Stimulated activated naive B cell treated with anti-CD40 and anti-IgM and Interleukin-4, amounts not matched to agents 10 μg/mL and 1 μg/mL and 100 μg/mL, for 72 hours (primary cell): ENCODE measurements at regions not wholly inside any gene's neighbourhood (a gene's known extent, or its start where the extent isn't known, plus 50 kb on each side); places are given as distances from the start of the nearest gene placed in this dataset.

Source experiments
- ATAC-seq, 2 donors: fragments of 150-1000 bp; cut with Tn5 transposase; replicated peaks; 2 replicates each; pipeline ENCODE4 v1.10.0; 2021; ENCODE audit warnings: moderate library complexity in 1 of 2
- DNase-seq: peaks from one replicate; pipeline ENCODE4 v3.0.0; 2021
- H3K27ac Mint-ChIP-seq: one replicate; pipeline ENCODE4 v1.8.0; 2022; ENCODE audit warnings: mild to moderate bottlenecking, mixed read lengths
- H3K27me3 Mint-ChIP-seq, 2 donors: one replicate each; pipeline ENCODE4 v1.8.0; 2022; ENCODE audit warnings: mixed read lengths in 2 of 2
- H3K36me3 Mint-ChIP-seq, 2 donors: one replicate each; pipeline ENCODE4 v1.8.0; 2022; ENCODE audit warnings: mixed read lengths in 2 of 2, mild to moderate bottlenecking in 1 of 2
- H3K4me1 Mint-ChIP-seq, 2 donors: one replicate each; pipeline ENCODE4 v1.8.0; 2022; ENCODE audit warnings: mixed read lengths in 2 of 2, mild to moderate bottlenecking in 1 of 2
- H3K4me3 Mint-ChIP-seq, 2 donors: one replicate each; pipeline ENCODE4 v1.8.0; 2022; ENCODE audit warnings: mild to moderate bottlenecking in 2 of 2, mixed read lengths in 2 of 2, moderate library complexity in 1 of 2
- H3K9me3 Mint-ChIP-seq, 2 donors: one replicate each; pipeline ENCODE4 v1.8.0; 2022; ENCODE audit warnings: mixed read lengths in 2 of 2, mild to moderate bottlenecking in 1 of 2

DNA sequence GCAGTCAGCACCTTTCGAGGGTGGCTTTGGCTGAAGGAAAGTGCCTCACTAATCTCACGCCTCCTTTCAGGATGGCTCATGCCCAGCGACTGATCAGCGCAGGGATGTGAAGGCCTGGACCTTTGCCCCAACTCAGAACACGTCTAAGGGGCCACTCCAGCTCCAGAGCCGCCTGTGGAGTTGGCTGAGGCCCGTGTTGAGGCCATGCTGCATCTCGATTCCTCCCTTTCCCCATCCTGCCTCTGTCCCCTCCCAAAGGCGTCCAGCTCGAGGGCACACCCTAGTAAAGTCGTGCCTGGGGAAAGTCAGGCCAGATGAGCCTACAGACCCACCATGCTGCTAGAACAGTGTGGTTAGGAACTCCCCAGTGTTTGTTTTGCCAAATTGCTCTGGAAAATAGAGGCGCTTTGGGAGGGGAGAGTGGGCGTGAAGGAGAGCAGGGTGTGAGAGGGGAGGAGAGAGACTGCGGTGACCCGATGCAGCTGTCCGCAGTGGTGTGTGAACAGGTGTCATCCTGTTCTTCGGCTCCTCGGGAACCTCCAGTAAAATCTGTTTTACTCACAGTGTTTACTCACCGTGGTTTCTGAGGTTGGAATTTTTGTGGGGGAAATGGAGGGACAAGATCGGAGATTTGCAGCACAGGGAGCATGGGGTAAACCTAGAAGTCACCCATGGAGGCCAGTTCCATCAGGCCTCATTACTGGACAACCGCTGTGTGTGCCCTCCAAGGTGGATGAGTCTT is 85.0 kb upstream of the PMEPA1 start:
- Mint-ChIP-seq H3K9me3 (peaks cover 6 to 7% of the 10 kb centered on the region in 2 donors), H3K36me3 (no peaks in the 10 kb centered on the region), H3K4me1 (peaks cover 7 to 14% of the 10 kb centered on the region in 2 donors), H3K27me3 (peaks cover 5% of the 10 kb centered on the region in 2 donors), H3K27ac (no peak overlapping the region), H3K4me3 (no peak overlapping the region)
- DNase-seq (no peak), ATAC-seq (no peak)

DNA sequence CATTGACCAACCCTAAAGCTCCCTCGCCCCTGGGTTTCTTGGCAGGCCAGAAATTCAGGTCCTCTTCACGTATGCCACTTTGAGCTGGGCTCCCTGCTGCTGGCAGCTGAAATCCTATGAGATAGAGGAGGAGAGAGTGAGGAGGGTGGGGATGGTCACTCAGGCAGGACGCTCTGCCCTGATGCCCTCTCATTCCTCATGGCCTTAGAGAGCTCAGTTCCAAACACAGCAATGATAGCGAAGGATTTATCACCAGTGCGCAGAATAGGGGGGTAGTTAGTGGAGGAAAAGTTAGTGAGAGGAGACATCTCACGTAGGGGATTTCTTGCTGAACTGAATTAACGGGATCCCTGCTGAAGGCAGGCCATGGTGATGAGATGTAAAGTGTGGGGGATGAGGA is 84.2 kb upstream of the PMEPA1 start:
- Mint-ChIP-seq H3K9me3 (peaks cover 6 to 7% of the 10 kb centered on the region in 2 donors), H3K27ac (no peak overlapping the region), H3K4me3 (no peak overlapping the region), H3K4me1 (peaks cover 7 to 14% of the 10 kb centered on the region in 2 donors), H3K27me3 (peaks cover 5 to 9% of the 10 kb centered on the region in 2 donors), H3K36me3 (no peaks in the 10 kb centered on the region)
- DNase-seq (no peak), ATAC-seq (no peak)

DNA sequence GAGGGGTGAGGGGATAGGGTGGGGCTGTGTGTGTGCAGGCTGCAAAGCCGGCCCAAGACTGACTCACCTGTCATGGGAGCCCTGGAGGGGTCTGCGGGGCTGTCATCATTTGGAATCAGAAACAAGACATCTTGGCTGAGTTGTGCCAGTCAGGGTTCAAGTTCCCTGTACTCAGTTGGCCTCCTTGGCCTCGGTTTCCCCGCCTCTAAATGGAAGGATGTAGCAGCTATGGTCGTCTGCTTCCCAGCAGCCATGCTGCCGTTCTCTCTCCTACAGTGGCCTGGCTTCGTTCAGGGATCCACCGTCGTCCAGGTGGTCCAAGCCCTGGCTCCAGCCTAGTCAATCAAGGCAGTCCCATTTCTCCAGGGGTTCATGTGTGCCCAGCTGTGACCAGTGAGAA is 83.6 kb upstream of the PMEPA1 start:
- Mint-ChIP-seq H3K9me3 (peaks cover 6 to 7% of the 10 kb centered on the region in 2 donors), H3K27me3 (peaks cover 11 to 13% of the 10 kb centered on the region in 2 donors), H3K36me3 (no peaks in the 10 kb centered on the region), H3K27ac (no peak overlapping the region), H3K4me1 (peaks cover 7 to 14% of the 10 kb centered on the region in 2 donors), H3K4me3 (no peak overlapping the region)
- DNase-seq (no peak), ATAC-seq (no peak)

DNA sequence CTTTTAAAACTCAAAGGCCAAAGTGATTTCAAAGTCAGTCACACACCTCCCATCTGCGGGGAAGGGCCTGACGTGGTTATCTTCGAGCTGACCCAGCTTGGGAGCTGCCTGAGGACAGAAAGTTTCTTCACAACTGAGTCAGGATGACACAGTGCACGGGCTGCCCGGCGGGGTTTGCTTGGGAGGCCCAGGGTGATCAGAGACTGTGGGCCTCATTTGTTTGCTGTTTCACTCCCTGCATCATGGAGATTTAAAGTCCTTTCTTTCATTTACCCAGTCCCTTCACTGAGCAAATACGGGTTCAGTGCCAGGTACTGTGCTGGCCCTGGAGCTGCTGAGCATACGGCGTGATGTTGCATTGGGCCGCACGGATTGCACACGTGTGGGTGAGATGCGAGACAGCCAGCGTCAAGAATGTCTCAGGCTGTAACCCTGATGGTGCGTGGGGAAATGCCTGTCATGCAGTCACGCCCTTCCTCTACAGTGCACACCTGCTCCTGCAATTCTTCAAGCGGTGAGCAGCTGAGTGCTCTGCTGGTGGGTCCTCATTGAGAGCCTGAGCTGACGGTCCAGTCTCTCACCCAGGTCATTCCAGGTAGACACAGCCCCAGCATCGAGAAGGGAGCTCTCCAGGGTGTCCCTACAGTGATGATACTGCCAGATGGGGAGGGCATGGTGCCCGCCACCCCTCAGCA is 82.7 kb upstream of the PMEPA1 start:
- ATAC-seq (no peak), DNase-seq (no peak)
- no peaks in the 10 kb centered on the region for H3K36me3 Mint-ChIP-seq
- no peak overlapping the region for H3K27ac Mint-ChIP-seq
- peaks cover 6 to 7% of the 10 kb centered on the region in 2 donors for H3K9me3 Mint-ChIP-seq
- H3K27me3 Mint-ChIP-seq, result peaks cover 12 to 17% of the 10 kb centered on the region in 2 donors
- no peak overlapping the region for H3K4me3 Mint-ChIP-seq
- H3K4me1 Mint-ChIP-seq, result peaks cover 7 to 14% of the 10 kb centered on the region in 2 donors

DNA sequence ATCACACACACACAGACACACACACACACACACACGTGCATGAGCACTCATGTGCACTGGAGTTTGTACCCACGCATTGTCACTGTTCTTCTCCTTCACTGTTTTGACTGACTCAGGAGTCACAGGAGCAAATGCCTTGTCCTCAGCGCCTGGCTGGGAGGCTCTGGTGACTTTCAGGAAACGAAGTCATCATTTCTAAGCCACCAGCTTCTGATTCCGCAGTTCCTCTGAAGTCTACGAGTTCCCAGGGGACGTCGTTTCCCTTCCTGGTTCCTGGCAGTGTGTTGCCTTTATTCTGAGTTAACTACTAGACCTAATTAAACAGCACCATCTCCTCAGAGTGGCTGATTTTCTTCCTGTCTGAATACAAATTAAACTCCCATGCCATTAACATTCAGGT is 82.2 kb upstream of the PMEPA1 start:
- no peak overlapping the region for H3K4me3 Mint-ChIP-seq
- peak overlapping the region; percentile 15 for H3K27ac Mint-ChIP-seq
- H3K36me3 Mint-ChIP-seq, result no peaks in the 10 kb centered on the region
- peaks cover 13 to 17% of the 10 kb centered on the region in 2 donors for H3K27me3 Mint-ChIP-seq
- H3K4me1 Mint-ChIP-seq, result peaks cover 7 to 14% of the 10 kb centered on the region in 2 donors
- peaks cover 6 to 7% of the 10 kb centered on the region in 2 donors for H3K9me3 Mint-ChIP-seq
- ATAC-seq (peak; percentile 47 to 53), DNase-seq (no peak)

DNA sequence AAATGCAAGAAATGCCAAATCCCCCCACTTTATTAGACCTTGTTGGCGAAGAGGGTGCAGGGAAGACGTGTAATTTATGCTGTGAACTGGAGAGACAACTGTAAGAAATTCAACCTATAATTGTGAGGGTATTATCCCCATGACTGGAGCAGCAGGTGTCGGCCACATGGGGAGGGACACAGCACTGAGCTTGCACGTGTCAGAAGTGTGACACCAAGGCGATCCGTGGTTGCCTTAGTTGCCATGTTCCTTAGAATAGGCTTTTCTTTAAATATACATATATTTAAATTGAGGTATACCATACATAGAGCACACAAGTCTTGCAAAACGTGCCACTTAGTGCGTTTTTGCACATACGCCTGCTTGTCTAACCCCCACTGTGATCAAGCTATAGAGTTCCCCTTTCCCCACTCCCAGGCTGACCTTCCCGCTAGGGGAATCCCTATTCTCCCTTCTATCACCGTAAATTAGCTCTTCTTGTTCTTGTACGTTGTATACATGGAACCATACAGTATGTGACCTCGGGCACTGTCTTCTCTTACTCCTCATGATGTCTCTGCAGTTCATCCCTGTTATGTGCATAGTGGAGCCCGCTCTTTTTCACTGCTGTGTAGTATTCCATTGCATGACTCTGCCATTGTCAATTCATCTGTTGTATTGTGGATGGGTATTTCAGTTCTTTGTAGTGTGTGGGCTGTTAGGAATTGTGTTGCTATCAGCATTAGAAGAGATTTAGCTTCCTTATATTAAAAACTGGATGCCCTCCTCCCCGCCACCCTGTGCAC is 81.6 kb upstream of the PMEPA1 start:
- DNase-seq, result no peak
- H3K27ac Mint-ChIP-seq, result no peak overlapping the region
- peaks cover 7 to 14% of the 10 kb centered on the region in 2 donors for H3K4me1 Mint-ChIP-seq
- H3K27me3 Mint-ChIP-seq, result peaks cover 17 to 18% of the 10 kb centered on the region in 2 donors
- H3K4me3 Mint-ChIP-seq, result no peak overlapping the region
- ATAC-seq, result no peak
- no peaks in the 10 kb centered on the region for H3K36me3 Mint-ChIP-seq
- H3K9me3 Mint-ChIP-seq, result peaks cover 6 to 7% of the 10 kb centered on the region in 2 donors

DNA sequence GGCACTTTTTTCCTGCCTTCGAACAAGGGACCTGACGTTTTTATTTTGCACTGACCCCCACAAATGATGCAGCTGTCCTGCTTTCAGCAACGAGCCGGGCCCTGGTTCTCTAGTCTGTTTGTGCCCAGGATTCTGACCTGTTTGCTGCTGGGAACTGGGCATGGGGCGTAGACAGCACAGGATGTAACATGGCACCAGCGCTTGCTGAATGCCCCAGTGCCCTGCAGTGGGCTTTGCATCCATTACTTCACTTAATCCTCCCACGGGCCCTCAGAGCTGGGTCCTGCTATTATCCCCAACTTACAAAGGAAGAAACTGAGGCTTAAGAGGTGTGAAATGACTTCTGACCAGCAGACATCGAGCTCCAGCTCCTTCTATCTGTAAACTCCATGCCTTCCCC is 80.4 kb upstream of the PMEPA1 start:
- H3K4me3 Mint-ChIP-seq, result no peak overlapping the region
- no peak for ATAC-seq
- H3K4me1 Mint-ChIP-seq, result peaks cover 7 to 14% of the 10 kb centered on the region in 2 donors
- H3K36me3 Mint-ChIP-seq, result no peaks in the 10 kb centered on the region
- peaks cover 6 to 7% of the 10 kb centered on the region in 2 donors for H3K9me3 Mint-ChIP-seq
- DNase-seq, result no peak
- no peak overlapping the region for H3K27ac Mint-ChIP-seq
- H3K27me3 Mint-ChIP-seq, result peaks cover 11 to 18% of the 10 kb centered on the region in 2 donors

DNA sequence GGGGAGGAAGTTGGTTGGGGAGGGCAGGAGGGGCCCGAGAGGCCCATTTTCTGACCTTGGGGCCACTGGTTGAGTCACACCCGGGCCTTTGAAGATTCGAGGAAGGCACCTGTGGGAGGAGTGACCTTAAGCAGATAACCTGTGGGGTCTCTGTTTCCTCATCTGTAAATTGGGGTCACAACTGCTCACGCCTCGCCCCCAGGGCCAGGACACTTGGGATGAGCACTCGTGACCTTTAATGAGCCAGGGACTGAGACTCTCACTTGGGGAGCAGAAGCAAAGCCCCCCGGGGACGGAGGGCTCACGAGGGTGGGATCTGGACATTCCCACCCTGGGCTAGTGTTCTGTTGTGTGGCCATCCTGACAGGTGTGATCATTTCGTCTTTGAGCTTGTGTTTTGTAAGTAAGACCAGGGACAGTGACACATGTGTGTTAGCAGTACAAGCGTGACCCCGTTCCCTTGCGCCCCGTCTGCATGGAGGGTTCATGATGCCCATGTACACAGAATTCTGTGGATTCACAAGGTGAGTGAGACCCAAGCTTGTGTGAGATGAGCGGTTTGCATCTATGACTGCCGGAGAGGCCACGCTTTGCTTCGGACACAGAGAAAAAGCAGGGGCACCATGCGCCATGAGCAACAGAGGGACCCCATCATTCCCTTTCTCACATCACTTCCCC is 79.3 kb upstream of the PMEPA1 start:
- no peaks in the 10 kb centered on the region for H3K36me3 Mint-ChIP-seq
- DNase-seq, result no peak
- peaks cover 11 to 18% of the 10 kb centered on the region in 2 donors for H3K27me3 Mint-ChIP-seq
- ATAC-seq, result no peak
- H3K4me3 Mint-ChIP-seq, result no peak overlapping the region
- H3K9me3 Mint-ChIP-seq, result peaks cover 6 to 7% of the 10 kb centered on the region in 2 donors
- peaks cover 7 to 14% of the 10 kb centered on the region in 2 donors for H3K4me1 Mint-ChIP-seq
- no peak overlapping the region for H3K27ac Mint-ChIP-seq

DNA sequence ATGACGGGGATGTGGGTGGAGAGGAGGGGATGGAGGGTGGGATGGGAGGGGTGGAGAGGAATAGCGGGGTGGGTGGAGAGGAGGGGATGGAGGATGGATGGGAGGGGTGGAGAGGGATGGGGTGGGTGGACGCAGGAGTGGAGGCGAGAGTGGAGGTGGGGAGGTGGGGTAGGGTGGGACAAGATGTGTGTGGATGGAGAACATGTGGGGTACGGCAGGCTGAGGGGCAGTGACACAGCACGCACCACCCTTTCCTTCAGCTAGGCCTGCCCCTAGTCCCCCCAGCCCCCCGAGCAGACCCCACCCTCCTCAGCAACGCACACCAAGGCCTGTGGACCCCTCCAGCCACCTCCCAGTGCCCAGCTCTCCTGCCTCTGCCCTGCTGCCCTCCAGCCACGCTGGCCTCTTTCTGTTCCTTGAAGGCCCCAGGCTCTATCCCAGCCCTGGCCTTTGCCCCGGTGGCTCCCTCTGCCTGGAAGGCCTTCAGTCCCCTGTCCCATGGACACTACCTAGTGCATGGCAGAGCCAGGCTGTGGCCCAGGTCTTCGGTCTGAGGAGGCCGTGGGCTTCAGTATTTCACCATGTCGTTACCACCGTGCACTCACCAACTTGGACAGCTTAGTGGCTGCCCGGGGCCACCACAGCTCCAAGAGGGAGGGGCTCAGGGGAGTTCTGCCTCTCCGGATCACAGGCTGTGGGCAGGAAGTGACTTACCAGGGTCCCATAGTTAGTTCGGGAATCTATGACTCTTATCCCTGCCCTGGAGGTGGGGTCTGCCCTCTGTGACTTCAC is 78.4 kb upstream of the PMEPA1 start:
- Mint-ChIP-seq H3K36me3 (no peaks in the 10 kb centered on the region), H3K4me3 (no peak overlapping the region), H3K27ac (no peak overlapping the region), H3K9me3 (peaks cover 6 to 7% of the 10 kb centered on the region in 2 donors), H3K4me1 (peaks cover 7 to 14% of the 10 kb centered on the region in 2 donors), H3K27me3 (peaks cover 17 to 18% of the 10 kb centered on the region in 2 donors)
- ATAC-seq (no peak), DNase-seq (no peak)

DNA sequence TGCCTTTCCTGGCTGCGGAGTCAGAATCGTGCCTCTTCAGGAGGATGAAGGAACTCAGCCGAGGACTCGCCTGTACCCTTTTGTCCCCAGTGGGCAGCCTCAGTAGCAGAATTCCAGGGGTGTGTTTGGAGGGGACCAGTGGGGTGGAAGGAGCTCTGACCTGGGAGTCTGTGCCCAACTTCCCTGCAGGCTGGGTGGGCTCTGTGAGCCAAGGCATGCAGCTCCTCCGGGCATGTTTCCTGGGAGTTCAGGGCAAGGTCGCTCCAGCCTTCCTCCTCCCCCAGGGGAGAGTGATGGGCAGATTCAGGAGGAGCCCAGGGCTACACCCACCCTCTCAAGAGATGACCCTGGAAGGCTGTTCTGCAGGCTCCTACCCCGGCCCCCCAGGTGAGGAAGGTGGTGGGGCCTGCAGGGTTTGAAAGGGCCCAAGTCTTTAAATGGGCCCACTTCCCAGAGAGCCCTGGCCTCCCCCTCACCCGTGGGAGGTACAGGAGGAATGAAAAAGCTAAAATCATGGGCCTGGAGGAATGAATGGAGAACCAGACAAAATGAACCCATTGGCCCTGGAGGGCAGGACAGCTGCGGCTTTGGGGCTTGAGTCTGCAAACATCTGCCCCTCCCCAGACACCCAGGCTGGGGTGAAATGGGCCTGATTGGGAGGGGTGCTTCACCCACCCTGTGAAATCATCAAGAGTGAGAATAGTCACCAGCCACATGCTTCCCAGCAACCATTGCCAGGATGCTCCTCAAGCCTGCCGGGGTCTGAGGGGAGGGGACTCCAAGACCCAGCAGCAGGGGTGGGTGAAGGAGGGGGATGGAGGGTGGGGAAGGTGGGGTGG is 77.6 kb upstream of the PMEPA1 start:
- DNase-seq (no peak), ATAC-seq (no peak)
- peaks cover 4 to 9% of the 10 kb centered on the region in 2 donors for H3K4me1 Mint-ChIP-seq
- no peak overlapping the region for H3K4me3 Mint-ChIP-seq
- H3K27ac Mint-ChIP-seq, result no peak overlapping the region
- H3K36me3 Mint-ChIP-seq, result no peaks in the 10 kb centered on the region
- H3K27me3 Mint-ChIP-seq, result peaks cover 22 to 25% of the 10 kb centered on the region in 2 donors
- peaks cover 6 to 7% of the 10 kb centered on the region in 2 donors for H3K9me3 Mint-ChIP-seq

DNA sequence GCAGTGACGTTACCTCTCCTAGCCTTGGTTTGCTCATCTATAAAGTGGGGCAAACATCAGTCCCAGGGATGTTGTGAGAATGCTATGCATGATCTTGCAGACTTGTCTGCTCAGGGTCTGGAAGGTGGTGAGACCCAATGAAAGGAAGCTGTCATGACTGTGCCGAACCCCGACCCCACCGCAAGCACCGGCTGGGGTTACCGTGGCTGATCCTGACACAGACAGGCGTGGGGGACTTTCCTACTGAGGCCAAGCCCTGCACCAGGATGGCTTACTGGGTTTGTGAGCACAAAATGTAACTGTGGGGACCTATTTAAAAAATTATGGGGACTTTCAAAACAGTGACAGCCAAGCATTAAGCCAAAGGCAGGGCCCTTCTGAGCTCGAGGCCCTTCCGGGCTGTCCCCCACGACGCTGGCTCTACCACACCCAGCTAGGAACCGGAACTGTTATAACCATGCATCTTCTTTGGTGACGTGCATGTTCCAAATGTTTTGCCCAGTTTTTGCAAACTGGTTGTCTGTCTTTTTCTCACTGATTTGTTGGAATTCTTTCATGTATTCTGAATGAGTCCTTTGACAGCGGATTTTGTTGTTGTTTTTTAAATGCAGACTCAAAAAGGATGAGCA is 76.6 kb upstream of the PMEPA1 start:
- Mint-ChIP-seq H3K9me3 (peaks cover under 1 to 1% of the 10 kb centered on the region in 2 donors), H3K27me3 (peaks cover 27 to 30% of the 10 kb centered on the region in 2 donors), H3K36me3 (no peaks in the 10 kb centered on the region), H3K4me1 (no peaks in the 10 kb centered on the region), H3K4me3 (no peak overlapping the region), H3K27ac (peak overlapping the region; percentile 9)
- DNase-seq (no peak), ATAC-seq (no peak)

DNA sequence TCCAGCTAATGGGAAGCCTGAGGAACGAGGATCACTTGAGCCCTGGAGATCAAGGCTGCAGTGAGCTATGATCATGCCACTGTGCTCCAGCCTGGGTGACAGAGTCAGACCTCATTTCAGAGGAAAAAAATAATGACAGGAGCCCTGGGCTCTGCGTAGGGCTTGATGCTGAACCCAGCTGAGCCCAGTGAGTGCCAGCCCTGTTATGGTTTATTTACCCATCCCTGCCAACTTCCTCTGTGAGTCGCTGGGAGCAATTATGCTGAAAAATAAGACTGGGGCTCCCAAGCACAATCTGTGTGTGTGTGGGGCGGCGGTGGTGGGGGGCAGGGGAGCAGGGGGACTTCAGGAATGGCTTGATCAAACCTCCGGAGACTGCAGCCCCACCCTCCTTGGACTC is 75.9 kb upstream of the PMEPA1 start:
- no peak for ATAC-seq
- peaks cover 34 to 35% of the 10 kb centered on the region in 2 donors for H3K27me3 Mint-ChIP-seq
- DNase-seq, result no peak
- no peaks in the 10 kb centered on the region for H3K36me3 Mint-ChIP-seq
- no peak overlapping the region for H3K4me3 Mint-ChIP-seq
- no peak overlapping the region for H3K27ac Mint-ChIP-seq
- H3K9me3 Mint-ChIP-seq, result peaks cover 0 to 2% of the 10 kb centered on the region in 2 donors
- no peaks in the 10 kb centered on the region for H3K4me1 Mint-ChIP-seq
